Stomach (tissue), 8 donors: ENCODE measurements at regions not wholly inside any gene's neighbourhood (a gene's known extent, or its start where the extent isn't known, plus 50 kb on each side); places are given as distances from the start of the nearest gene placed in this dataset.

Experiments used
- DNase-seq, 2 donors: peaks; one replicate each; pipeline versions ENCODE4 v3.0.0 to v3.0.0-alpha.2; 2013 to 2019
- H3K27ac ChIP-seq, 5 donors: fragments of 200-600 bp in 4 of 5; sonication (generic) in 4 of 5; one replicate each; pipeline ENCODE4 v1.5.1; 2013 to 2019; ENCODE audit warnings: mild to moderate bottlenecking in 1 of 5, moderate library complexity in 1 of 5
- H3K27me3 ChIP-seq, 3 donors: fragments of 200-600 bp; sonication (generic); one replicate each; pipeline ENCODE4 v1.5.1; 2017 to 2019; ENCODE audit warnings: mixed run types in 1 of 3
- H3K36me3 ChIP-seq, 4 donors: fragments of 200-600 bp; sonication (generic); 1 replicate in 3 of 4; 2 replicates in 1 of 4; pipeline ENCODE4 v1.5.1; 2016 to 2019
- H3K4me1 ChIP-seq, 4 donors: fragments of 200-600 bp; sonication (generic); one replicate each; pipeline ENCODE4 v1.5.1; 2016 to 2019
- H3K4me3 ChIP-seq, 4 donors: fragments of 200-600 bp; sonication (generic) in 3 of 4; one replicate each; pipeline ENCODE4 v1.5.1; 2016 to 2019; ENCODE audit warnings: mild to moderate bottlenecking in 1 of 4
- H3K9me3 ChIP-seq, 4 donors: fragments of 200-600 bp; sonication (generic); one replicate each; pipeline ENCODE4 v1.5.1; 2016 to 2019
- EP300 ChIP-seq: sonication (generic); formaldehyde crosslinking; IDR thresholded peaks from one replicate; pipeline ENCODE4 v1.6.1; 2017; ENCODE audit warnings: antibody characterized with exemption
- POLR2A ChIP-seq, 4 donors: fragments of 450-650 bp; IDR thresholded peaks; one replicate each; pipeline ENCODE4 v1.6.1; 2016; ENCODE audit warnings: antibody characterized with exemption in 4 of 4, control low read depth in 2 of 4, mild to moderate bottlenecking in 1 of 4, moderate library complexity in 1 of 4
- POLR2AphosphoS5 ChIP-seq, 3 donors: sonication (generic); formaldehyde crosslinking; IDR thresholded peaks; one replicate each; pipeline ENCODE4 v1.6.1; 2016; ENCODE audit warnings: antibody characterized with exemption in 3 of 3
- WGBS, 5 donors: extraction: QIAGEN DNeasy Blood & Tissue Kit in 3 of 5; methylation state at CpG; one replicate each; pipeline versions ENCODE4 v1.1.5 to v1.1.7; 2013 to 2018; 5-methylcytosine and 5-hydroxymethylcytosine counted together
- intact Hi-C: fragments of 100-400 bp; cut with DNase I; formaldehyde crosslinking; loops from one replicate; pipeline ENCODE4 v1.15.1; 2023; ENCODE audit warnings: low total_unique reads
- TF ChIP-seq, protein P1 (sequence below), 7 experiments: fragments of 450-650 bp in 4 of 7; fragments of 200-600 bp in 3 of 7; sonication (generic) in 3 of 7; IDR thresholded peaks; one replicate each; pipeline ENCODE4 v1.5.1; 2016 to 2019; ENCODE audit warnings: antibody characterized with exemption in 7 of 7, control low read depth in 2 of 7, mild to moderate bottlenecking in 1 of 7
- donor health status: healthy with polysubstance abuse.
- donor health status: Bipolar disorder and iron deficiency.
- donor health status: healthy.

DNA sequence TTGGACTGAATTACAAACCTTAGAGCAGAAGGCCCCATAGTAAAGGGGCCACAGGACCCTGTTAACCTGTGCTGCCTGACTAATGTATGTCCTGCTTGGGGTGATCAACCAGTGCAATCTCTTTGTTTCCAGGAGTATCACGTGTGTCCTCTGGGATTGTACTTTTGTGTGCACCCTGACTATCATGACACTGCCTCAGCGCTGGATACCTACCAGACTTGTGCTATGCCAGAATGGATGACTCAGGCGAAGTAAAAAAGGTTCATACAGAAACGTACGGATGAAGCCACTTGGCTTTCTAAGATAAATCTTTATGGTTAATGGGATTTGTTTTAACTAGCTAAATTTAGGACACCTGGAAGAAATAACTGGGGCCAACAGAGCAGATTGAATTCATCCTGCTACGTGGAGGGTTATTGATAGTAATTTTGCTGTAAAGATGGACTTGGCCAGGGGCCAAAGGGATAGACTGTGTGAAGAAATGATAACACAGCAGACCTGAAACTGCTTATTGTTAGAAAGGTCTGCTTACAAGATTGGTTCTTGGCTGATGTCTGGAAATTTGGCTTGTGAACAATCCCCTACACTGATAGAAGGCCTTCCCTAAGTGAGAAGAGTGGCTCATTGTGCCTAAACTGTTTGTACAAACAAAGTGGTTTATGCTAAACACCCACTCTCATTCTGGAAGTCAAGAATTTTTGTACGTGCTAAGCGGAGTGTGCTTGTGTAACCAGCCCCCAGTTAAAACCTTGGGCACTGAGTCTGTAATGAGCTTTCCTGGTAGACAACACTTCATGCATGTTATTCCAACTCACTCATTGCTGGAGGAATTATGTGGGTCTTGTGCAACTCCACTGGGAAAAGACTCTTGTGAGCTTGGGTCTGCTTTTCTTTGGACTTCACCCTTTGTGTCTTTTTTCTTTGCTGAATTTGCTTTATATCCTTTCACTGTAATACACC is 750.5 kb upstream of the HTR2C start:
- intact Hi-C loops = no loop called here
- Histone ChIP-seq H3K27ac (no peak overlapping the region), H3K4me1 (no peaks in the 10 kb centered on the region), H3K27me3 (no peaks in the 10 kb centered on the region), H3K4me3 (no peak overlapping the region), H3K36me3 (no peaks in the 10 kb centered on the region), H3K9me3 (no peaks in the 10 kb centered on the region)
- peak in 1 of 2 donors; percentile 6 for DNase-seq
- WGBS, 5 donors = 64 to 84% (median 69%) methylated on average over 8 of the region's 8 CpGs
- TF ChIP-seq POLR2A (IDR thresholded peaks at IDR 0.05) (no peak), EP300 (no peak), POLR2AphosphoS5 (IDR thresholded peaks at IDR 0.05) (no peak)
- TF ChIP-seq, protein P1, sequence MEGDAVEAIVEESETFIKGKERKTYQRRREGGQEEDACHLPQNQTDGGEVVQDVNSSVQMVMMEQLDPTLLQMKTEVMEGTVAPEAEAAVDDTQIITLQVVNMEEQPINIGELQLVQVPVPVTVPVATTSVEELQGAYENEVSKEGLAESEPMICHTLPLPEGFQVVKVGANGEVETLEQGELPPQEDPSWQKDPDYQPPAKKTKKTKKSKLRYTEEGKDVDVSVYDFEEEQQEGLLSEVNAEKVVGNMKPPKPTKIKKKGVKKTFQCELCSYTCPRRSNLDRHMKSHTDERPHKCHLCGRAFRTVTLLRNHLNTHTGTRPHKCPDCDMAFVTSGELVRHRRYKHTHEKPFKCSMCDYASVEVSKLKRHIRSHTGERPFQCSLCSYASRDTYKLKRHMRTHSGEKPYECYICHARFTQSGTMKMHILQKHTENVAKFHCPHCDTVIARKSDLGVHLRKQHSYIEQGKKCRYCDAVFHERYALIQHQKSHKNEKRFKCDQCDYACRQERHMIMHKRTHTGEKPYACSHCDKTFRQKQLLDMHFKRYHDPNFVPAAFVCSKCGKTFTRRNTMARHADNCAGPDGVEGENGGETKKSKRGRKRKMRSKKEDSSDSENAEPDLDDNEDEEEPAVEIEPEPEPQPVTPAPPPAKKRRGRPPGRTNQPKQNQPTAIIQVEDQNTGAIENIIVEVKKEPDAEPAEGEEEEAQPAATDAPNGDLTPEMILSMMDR (IDR thresholded peaks at IDR 0.05) = no peak

DNA sequence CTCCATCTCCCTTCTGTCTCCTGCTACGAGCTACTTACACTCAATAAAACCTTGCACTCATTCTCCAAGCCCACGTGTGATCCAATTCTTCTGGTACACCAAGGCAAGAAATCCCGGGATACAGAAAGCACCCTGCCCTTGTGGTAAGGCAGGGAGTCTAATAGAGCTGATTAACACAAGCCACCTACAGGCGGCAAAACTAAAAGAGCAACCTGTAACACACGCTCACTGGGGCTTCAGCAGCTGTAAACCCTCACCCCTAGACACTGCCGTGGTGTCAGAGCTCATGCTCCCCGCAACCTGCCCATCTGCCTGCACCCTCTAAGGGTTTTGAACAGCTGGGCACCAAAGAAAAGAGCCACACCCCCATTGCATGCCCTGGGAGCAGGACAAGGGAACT is 755.4 kb upstream of the HTR2C start:
- peaks cover 0 to 5% (median 0%) of the 10 kb centered on the region in 4 donors for H3K9me3 ChIP-seq
- H3K27me3 ChIP-seq = peaks cover 0 to 7% (median 0%) of the 10 kb centered on the region in 3 donors
- DNase-seq = no peak
- H3K4me3 ChIP-seq = no peak overlapping the region
- H3K36me3 ChIP-seq = no peaks in the 10 kb centered on the region
- no peak for TF ChIP-seq POLR2AphosphoS5 (IDR thresholded peaks at IDR 0.05)
- TF ChIP-seq, protein P1 (IDR thresholded peaks at IDR 0.05) = no peak
- TF ChIP-seq EP300 = no peak
- WGBS, 5 donors = 46 to 73% (median 55%) methylated on average over 5 to 7 of the region's 7 CpGs
- no peaks in the 10 kb centered on the region for H3K4me1 ChIP-seq
- no peak overlapping the region for H3K27ac ChIP-seq
- intact Hi-C loops = no loop called here

DNA sequence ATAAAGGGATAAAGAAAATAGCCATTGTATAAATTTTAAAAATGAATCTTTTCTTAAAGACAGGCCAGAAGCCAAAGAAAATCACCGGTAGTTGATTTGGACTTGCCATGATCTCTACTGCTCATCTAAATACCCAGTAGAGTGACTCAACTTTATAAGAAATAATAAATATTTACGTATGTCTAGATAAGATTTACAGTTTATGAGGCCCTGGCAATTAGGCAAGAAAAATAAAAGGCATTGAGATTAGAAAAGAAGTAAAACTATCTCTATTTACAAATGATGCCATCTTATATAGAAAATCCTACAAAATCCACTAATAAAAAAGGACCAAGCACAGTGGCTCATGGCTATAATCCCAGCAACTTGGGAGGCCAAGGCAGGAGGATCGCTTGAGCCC is 765.5 kb upstream of the HTR2C start:
- TF ChIP-seq POLR2A (IDR thresholded peaks at IDR 0.05) (no peak), POLR2AphosphoS5 (IDR thresholded peaks at IDR 0.05) (no peak), EP300 (no peak)
- TF ChIP-seq, protein P1 (IDR thresholded peaks at IDR 0.05) = no peak
- no peaks in the 10 kb centered on the region for H3K27me3 ChIP-seq
- H3K4me3 ChIP-seq = no peak overlapping the region
- no peaks in the 10 kb centered on the region for H3K36me3 ChIP-seq
- no peaks in the 10 kb centered on the region for H3K4me1 ChIP-seq
- H3K27ac ChIP-seq = no peak overlapping the region
- no peak for DNase-seq
- 50 to 74% (median 68%) methylated on average over 3 of the region's 3 CpGs for WGBS, 5 donors
- peaks cover 0 to 5% (median 0%) of the 10 kb centered on the region in 4 donors for H3K9me3 ChIP-seq
- intact Hi-C loops = no loop called here

DNA sequence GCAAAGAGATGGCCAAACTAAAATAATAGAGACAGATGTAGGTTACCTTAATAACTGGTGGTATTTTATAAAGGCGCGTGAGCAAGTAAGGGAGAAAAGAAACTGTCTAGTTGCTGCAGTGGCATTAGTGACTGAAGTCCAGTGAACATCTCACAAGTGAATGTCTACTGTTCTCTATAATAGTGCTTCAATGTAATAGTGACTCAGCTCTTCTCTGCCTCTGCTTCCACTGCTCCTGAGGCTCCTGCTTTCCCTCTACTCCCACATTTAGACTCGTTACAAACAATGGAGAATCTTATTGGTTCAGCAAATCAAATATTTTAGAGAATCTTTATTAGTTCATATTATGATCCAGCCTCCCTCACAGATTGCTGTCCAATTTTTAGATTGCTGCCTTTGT is 779.1 kb upstream of the HTR2C start:
- H3K4me3 ChIP-seq = no peak overlapping the region
- H3K36me3 ChIP-seq = no peaks in the 10 kb centered on the region
- no peak for TF ChIP-seq POLR2A (IDR thresholded peaks at IDR 0.05)
- no peak for TF ChIP-seq EP300
- no peak for TF ChIP-seq POLR2AphosphoS5 (IDR thresholded peaks at IDR 0.05)
- TF ChIP-seq, protein P1 (IDR thresholded peaks at IDR 0.05) = no peak
- H3K4me1 ChIP-seq = no peaks in the 10 kb centered on the region
- no peak for DNase-seq
- H3K27ac ChIP-seq = no peak overlapping the region
- 66 to 81% (median 68%) methylated on average over 3 of the region's 3 CpGs for WGBS, 5 donors
- H3K9me3 ChIP-seq = no peaks in the 10 kb centered on the region
- intact Hi-C loops = no loop called here
- H3K27me3 ChIP-seq = no peaks in the 10 kb centered on the region
